COLO829 (cell line): ENCODE measurements at regions not wholly inside any gene's neighbourhood (a gene's known extent, or its start where the extent isn't known, plus 50 kb on each side); places are given as distances from the start of the nearest gene placed in this dataset.
A peak's percentile ranks its signal among the peaks of the same experiment; 100 is the strongest.

Experiments
- DNase-seq: peaks from one replicate; pipeline ENCODE4 v3.0.0; 2012; ENCODE audit warnings: low spot score

DNA sequence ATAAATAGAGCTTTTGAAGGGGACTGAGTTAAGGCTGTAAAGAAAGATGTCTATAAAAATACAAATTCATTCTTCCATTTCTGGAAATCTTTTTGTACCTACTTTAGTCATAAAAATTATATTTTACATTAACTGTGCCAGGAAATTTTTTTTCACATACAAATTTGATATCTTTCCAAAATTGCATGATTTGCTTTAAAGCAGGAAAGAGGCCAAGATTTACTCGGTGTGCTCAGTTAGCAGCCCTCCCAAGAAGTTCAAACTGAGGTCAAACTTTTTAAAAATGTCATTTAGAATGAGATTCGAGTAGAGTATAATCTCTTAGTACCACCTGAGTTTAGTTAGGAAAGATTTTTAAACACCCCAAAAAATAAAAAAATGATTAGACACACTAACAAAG, 173.2 kb upstream of the GRIP1 start:
- no peak for DNase-seq

DNA sequence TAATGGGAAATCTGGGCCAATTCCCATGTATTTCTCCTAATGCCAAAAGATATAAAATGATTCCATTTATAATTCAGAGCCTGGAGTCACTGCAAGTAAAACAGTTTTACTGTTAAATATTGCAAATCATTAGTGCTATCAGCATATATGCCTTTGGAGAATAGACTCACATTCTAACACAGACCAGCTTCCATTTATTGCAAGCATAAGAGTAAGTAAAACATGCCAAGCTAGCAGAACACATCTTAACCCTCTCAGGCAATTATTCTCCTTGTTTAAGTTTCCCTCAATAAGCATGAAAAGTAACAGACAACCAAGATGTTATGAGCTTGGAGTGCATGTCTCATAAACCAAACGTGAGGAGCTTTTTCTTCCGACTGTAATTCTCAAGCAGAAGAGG, 173.9 kb upstream of the GRIP1 start:
- no peak for DNase-seq

DNA sequence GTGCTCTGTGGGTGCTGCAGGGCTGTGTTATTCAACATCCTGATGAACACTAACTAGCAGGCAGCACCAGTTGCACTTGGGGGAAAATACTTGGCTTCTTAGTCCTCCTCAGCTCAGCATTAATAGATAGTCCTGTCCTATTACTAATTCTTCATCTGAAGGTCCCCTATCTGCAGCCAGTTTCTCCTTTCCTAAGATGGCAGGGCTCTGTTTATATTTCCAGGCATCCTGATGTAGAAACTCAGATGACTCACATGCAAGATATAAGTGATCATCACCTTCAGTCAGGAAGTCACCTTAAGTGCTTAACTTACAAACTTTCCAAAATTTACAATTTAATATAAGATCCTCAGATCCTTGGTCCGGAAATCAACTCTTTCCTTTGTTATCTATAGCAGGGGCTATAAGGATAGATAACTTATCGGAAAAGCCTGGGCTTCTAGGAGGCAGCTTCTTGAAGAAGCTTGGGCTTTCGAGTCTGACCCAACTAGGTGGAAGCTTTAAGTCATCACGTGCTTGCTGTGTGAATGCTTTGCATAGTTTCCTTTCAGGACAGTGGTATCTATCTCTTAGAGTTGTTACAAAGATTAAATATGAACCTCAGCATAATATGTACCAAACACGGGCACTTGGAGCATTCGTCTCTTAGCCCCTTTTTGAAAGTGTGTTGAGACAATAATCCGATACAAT, 181.0 kb upstream of the GRIP1 start:
- DNase-seq = no peak

DNA sequence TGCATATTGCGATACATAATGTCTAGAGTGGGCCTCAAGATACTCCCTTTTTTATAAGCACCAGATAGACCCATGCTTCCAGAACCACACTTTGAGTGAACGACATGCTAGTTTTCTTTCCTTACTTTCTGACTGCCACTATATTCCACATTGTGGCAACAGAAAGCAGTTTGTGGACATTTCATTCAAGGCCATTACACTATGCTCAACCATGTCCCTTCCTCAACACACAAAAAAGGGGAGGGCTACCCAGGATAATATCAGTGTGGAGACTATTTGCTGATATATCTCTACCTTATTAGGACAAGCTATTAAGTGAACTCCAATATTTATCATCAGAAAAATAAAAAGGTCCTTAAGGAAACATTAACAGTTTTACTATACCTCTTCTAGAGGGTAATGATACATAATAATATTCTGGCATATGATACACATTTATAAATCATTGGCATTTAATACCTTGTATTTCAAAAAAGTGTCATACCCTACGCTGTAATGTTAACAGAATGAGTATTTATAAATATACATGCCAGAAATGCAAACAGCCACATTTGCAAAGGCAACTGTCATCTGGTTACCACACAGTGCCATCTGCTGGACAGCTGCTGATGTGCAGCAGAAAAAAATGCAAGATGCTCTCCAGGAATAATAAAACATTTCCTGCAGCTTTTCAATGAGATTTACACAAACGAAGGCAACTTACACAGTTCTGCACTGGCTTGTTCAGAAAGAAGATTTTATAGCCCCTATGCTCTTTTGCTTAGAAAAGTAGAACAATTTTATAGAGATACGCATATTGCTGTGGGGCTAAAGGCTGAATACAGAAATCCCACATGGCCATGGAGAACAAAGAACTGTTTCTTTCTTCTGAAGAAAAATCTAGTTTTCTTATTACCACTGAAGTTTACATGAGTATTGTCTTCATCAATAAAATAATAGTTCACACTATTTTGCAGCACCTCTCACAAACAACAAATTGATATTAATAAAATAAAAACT, 182.2 kb upstream of the GRIP1 start:
- peak; percentile 53 for DNase-seq

DNA sequence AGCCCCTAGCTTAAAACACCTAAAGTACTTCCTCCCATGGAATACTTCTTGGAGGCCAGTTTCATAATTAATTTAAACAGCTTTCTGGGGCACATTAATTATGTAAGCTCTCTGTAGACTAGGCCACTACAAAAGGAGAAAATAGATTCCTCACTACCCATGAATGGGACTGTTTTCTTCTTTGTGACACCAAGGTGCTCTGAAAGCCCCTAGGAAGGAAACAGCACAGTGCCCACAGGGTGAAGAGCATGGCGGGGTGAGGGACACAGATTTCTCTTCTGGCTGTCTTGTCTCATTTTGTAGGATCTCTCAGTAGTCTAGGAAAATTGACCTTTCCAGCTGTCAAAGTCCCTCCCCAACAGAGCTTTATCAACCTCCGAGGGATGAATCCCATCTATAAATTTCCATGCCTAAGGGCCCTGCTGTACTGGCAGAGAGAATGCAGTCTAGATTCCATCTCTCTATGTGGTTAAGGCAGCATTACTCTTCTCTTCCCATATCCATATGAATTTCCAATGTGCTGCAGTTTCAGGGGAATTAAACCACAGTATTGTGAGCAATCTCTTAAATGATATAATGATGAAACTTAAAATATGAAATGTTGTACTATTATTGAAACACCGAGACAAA, 183.6 kb upstream of the GRIP1 start:
- no peak for DNase-seq

DNA sequence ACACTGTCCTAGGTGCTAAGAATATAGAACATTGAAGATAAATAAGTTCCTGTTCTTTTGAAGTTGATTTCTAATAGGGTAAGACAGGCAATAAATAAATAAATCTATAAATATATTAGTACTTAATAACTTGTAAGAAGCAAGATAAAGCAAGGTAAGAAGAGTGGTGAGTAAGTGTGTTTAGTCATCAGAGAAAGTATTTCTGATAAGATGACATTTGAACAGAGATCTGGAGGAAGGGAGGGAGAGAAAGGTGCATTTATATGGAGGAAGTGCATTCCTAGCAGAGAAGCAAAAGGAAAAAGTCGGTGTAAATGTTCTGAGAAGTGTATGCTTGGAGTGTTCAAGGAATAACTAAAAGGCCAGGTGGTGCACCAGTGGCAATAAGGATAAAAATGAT, 184.4 kb upstream of the GRIP1 start:
- DNase-seq = no peak

DNA sequence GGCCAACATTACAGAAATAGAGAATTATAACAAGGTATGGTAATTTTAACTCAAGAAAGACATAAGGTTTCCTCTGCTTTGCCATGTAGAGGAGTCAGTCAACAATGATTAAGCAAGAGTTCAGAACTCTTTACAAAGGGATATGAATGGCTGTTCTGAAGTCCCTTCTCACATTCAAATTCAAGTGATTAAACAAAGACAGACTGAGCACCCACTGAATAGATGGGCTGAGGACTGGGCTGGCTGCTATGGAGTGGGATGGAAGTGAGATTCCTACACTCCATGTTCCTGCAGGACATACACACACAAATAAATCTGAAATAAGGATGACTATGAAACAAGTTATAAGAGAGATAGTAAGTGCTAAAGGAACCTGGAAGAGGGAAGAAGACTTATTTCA, 199.0 kb upstream of the GRIP1 start:
- no peak for DNase-seq

DNA sequence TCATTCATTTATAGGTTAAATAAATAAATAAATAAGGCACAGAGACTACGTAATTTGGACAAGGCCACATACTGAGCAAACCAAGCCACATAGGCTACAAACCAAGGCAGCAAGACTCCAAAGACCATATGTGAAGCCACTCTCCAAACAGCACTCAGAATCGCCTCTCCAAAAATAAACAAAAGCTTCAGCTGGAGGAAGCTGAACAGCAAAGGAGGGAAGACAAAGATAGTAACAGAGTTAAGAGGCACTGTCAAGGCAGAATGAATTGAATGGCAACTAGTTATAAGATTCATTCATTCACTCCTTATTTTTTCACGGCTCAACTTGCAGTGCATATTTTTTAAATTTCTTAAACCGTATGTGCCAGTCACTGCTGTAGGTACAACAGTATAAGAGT, 200.5 kb upstream of the GRIP1 start:
- DNase-seq = no peak

DNA sequence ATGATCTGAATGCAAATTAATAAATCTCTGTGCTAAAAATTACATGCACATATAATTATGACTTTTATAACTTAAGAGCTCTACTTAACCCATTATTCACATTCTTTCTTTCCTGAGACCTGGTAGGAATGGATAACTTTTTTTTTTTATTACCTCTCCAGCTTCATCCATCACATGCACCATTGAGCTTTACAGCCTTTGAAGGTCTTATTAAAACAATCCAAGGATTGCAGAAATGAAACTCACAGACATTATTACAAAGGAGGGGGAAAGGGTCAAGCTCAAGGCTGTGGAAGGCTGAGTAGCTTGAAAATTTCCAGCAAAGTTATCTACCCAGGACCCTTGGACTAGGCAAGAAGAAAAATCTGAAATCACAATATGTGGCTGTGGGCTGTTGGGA, 202.5 kb upstream of the GRIP1 start:
- no peak for DNase-seq

DNA sequence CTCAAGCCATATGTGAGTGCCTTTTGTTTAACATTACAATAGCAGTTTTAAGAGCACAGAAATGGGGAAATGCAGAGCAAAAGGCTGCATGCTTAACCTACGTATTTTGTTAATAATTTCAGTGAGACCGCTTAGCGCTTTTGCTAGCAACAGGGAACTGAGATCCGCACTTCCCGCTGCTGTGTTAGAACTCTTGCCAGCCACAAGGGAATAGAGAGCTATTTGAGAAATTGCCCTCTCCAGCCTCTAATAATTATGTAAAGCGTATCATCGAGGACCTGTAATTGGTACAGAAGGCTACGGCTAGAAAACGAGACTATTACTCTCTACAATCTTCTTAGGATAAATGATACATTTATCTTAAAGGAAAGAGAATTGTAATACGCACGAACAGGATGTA, 205.2 kb upstream of the GRIP1 start:
- DNase-seq = no peak

DNA sequence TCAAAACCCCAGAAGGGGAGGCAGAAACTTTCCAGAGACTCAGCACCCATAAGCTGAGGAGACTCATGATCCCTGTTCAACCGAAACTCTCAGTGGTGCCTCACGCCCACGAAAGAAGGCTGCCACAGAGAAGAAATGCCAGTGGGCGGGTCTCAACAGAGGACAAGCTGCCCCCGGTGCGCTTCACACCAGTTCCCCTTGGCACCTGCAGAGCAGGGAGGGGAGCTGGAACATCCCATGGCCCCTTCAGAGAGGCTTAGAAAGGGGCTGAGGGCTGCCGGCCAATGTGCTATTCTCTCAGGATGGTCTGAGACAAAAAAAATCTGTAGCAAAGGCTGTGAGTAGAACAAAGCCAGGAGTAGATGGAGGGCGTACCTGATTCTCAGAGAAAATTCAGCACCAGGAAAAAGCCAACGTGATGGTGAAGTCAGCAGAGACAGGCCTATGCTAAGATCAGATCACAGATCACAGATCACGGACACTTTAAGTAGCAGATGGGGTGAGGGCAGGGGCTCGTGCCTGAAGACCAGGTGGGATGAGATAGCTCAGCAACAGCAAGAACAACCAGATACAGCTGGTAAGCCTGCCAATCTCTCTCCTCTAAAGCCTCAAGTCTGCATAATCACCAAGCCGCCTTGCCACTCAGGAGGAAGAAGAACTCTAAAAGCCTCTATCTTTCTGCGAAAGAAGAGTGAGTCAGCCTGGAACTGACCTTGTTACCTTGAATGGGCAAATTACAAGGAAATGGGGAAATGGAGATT, 206.4 kb upstream of the GRIP1 start:
- DNase-seq = no peak

DNA sequence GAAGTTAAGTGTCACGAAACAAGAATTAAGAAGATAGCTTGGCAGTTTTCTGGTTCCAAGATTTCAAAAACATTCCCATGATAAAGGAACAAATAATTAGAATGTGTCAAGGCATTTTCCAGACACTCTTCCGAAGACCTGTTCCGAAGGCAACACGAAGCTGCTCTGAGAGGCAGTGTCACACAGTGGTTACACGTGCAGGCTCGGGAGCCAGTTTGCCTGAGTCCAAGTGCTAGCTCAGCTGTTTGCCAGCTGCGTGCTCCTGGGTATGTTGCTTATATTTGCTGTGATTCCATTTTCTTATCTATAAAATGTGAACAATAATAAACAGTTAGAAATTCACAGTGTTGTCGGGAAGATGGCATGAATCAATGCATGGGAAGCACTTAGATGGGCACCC, 217.9 kb upstream of the GRIP1 start:
- DNase-seq = no peak

DNA sequence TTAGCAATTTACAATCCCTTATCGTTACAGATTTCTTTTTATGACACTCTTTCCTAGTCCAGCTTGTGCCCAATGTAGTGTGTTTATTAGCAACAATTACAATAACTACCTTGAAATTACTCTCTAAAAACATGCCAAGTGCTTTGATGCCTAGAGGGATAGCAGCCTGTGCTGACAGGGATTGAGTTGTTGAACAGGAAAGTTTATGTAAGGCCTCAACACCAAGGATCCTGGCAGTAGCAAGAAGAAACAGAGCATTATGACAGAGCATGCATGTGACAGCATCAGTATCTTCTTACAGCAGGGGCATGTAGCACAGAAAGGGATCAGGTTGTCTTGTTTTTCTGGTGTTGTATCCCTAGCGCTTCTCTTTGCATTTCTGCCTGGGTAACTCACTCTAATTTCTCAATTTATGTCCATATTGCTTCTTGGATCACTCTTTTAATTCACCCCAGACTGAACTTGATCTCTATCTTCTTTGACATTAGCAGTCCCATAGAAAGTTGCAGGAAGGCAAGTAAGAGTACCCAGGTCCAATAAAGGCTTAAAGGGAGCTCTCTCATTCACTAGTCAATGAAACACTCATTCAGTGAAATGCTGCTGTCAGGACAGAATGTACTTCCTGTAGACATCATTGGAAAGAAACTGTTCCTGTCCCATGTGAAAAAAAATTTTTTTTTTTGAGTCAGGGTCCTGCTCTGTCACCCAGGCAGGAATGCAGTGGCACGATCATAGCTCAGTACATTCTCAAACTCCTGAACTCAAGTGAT, 220.0 kb upstream of the GRIP1 start:
- peak; percentile 4 for DNase-seq

DNA sequence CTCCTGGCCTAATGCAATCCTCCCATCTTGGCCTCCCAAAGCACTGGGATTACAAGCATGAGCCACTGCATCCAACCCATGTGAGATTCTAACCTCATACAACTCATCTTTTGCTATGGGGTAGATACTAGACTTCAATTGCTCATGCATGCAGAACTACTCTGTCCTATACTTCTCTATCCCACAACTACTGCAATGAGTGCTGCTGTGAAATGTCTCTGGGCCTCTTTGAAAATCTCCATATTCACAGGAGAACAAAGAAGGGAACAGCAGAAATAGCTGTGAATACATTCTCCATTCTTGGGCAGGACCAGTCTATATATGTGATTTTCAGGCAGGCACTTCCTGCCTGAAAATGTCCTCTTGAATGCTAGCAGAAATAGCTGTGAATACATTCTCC, 220.7 kb upstream of the GRIP1 start:
- no peak for DNase-seq

DNA sequence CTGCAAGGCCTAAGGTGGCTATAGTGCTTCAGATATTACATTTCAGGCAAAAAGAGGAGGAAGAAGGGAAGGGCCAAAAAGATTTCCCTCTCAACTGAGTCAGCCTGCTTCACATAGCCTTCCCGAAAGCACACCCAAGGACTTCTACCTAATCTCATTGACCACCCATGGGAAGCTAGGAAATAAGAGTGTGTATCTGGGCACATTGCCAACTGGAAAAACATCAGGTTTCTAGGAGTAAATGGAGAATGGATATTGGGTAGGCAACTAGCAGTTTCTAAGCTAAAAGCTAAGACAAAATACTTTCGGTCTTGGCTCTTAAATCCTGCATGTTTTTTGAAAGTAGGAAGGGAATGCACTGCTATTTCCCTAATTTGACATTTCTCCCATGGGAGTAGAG, 221.7 kb upstream of the GRIP1 start:
- DNase-seq = no peak

DNA sequence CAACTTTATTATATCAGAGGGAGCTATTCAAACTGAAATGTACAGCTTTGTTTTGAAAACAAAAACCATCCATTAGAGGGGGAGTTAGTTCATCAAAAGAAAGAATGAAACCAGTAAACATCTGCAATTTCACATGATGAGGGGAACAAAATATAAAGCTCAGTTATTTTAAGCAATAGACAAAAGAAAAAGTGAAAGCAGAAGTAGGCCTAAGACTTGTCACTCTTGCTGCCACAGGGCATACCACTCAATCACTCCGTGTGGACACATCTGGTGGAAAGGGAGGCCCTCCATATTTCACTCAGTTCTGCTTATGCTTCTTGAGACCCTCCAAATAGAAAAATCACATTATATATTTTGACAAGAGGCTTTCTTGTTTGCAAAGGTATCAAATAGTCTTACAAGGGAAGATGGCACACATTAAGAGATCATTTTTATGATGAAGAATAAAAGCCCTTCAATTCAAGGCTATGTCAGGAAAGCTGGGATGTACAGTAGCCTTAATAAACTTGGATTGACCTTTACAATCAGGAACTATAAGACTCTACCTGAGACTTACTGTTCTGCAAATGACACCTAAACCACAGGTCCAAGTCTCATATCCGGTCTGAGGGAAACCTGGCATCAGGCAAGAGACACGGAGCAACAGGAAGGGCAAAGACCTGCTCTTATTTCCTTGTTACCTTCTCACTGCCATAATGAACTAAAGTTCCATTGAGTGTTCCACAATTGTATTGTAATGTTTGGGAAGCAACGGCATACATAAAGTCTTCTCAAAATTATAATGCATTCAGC, 222.5 kb upstream of the GRIP1 start:
- DNase-seq = no peak

DNA sequence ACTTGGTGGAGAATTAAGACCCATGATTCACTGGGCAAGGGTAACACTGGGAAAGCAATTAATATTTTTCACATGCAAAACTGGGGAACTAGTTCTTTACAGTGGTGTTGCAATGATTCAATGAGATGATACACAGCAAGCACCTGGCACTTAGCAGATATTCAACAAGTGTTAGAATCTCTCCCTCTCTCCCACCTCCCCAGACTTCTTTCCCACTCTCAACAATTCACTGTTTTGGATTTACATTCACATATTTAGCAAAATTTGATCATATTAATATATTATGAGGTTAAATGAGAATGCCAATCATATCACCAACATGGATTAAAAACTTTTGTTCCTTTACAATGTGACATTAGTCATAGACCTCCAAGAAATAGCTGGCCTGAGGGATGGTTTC, 223.1 kb upstream of the GRIP1 start:
- DNase-seq = no peak

DNA sequence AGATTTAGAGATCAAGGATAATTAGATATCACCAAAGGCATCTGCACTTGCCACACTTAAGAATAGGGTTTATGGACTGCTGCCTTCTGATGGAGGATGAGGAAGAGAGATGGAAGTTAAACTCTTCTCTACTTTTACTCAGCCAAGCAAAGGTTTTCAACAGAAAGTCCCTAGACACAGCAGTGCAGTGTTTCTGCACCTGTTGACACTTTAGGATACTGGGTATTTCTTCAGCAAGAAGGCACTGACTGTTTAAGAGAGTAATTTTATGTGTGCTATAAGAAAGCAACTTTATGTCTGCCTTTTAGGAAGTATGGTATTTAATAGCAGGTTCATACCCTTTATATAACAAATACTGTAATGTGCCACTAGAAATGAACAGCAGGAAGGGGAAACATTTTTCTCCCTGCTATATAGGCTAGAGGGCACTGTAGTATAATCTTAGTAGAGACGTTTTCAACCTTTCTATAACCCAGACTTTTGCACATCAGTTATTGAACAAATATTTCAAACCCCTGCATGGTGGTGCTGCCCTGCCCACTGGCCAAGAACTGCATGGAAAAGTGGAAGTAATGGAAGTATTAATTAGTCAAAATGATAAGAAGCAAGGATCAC, 225.0 kb upstream of the GRIP1 start:
- DNase-seq = no peak

DNA sequence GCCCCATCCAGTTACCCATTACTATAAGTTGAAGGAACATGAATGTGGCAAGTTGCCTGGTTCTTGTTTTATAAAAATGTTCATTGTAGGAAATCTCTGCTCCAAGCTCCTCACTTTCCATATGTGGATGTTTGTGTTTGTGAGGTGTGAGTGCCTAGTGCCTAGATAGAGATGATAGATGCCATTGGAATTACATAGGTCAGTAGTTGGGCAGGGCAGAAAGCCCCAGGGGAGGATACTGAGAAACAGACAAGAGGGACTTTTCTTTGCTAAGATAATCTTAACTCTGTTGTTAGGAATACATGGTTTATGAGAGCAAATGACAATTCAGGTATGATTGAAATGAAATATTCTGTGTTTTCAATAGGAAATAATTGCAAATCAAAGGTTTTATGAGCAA, 226.3 kb upstream of the GRIP1 start:
- no peak for DNase-seq

DNA sequence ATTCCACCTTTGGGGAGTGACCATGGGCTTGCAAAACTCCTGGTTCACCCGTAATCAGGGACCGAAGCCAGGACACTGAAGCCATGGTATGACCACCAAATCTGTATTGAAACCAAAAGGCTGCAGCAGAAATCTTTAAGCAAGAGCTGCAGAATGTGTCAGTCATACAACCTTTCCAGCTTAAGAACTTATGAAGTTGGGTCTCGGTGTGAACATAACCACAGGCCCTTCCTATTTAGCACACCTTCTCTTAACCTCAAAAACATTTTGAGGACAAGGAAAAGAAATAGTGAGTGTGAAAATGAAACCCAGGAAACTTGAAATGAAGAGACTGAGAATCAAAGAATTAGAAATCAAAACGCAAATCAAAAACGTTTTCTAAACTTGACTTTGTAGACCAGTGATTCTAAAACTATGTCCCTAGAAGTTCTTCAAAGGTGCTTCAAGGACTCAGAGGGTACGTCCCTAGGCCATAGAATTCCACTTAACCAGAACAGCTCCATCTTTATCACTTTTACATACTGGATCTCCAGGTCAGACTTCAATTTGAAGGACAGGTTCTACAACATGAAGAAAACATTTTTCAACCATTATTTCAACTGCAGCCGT, 231.6 kb upstream of the GRIP1 start:
- no peak for DNase-seq
